Panc1 (cell line): ENCODE measurements at regions not wholly inside any gene's neighbourhood (a gene's known extent, or its start where the extent isn't known, plus 50 kb on each side); places are given as distances from the start of the nearest gene placed in this dataset.

Experiments used
- CTCF ChIP-seq: fragments of 450-650 bp; IDR thresholded peaks from 2 replicates; pipeline ENCODE4 v1.5.1; 2017; ENCODE audit warnings: mild to moderate bottlenecking
- POLR2AphosphoS5 ChIP-seq: IDR thresholded peaks from 2 replicates; pipeline ENCODE4 v1.6.1; 2012; ENCODE audit warnings: mild to moderate bottlenecking, low read depth, low read length, moderate library complexity
- REST ChIP-seq, 2 experiments: IDR thresholded peaks; 2 replicates each; pipeline ENCODE4 v1.6.1; 2011 to 2012; ENCODE audit warnings: low read depth in 2 of 2, control low read depth in 1 of 2, low read length in 1 of 2, mild to moderate bottlenecking in 1 of 2, moderate library complexity in 1 of 2; ENCODE audit not compliant: insufficient read depth in 1 of 2

GRCh38 chr5:67305913-67306710 is 109.5 kb upstream of the CD180 start:
- no peak for TF ChIP-seq CTCF
- no peak for TF ChIP-seq POLR2AphosphoS5
- no peak for TF ChIP-seq REST (IDR thresholded peaks at IDR 0.05; ENCODE audit: insufficient read depth in 1 of 2, low read depth in 2 of 2, low read length in 1 of 2)
